ENCODE measurements at regions not wholly inside any gene's neighbourhood (a gene's known extent, or its start where the extent isn't known, plus 50 kb on each side); places are given as distances from the start of the nearest gene placed in this dataset.

- DNase-seq, result no peak
These were observed 839.5 kb upstream of the FANCL start for GRCh38 chr2:59080451-59081181.

GRCh38 chr2:59077981-59078531 lies 836.9 kb upstream of the FANCL start:
- DNase-seq, result no peak

GRCh38 chr2:59077026-59077725 lies 836.1 kb upstream of the FANCL start:
- DNase-seq, result no peak

- DNase-seq, result no peak
These were observed 835.0 kb upstream of the FANCL start for GRCh38 chr2:59076079-59076619.

GRCh38 chr2:59074071-59074470 lies 832.9 kb upstream of the FANCL start:
- DNase-seq, result no peak

GRCh38 chr2:59073286-59073685 lies 832.2 kb upstream of the FANCL start:
- DNase-seq, result no peak

- no peak for DNase-seq
These were observed 827.1 kb upstream of the FANCL start for GRCh38 chr2:59068255-59068654.

- DNase-seq, result no peak
These were observed 825.8 kb upstream of the FANCL start for GRCh38 chr2:59066787-59067399.

- DNase-seq, result no peak
These were observed 806.4 kb upstream of the FANCL start for GRCh38 chr2:59047373-59047995.

- no peak for DNase-seq
These were observed 805.6 kb upstream of the FANCL start for GRCh38 chr2:59046401-59047372.

GRCh38 chr2:59044736-59045135 lies 803.6 kb upstream of the FANCL start:
- no peak for DNase-seq

GRCh38 chr2:59041139-59041538 lies 800.0 kb upstream of the FANCL start:
- DNase-seq, result no peak

GRCh38 chr2:59034837-59035236 lies 793.7 kb upstream of the FANCL start:
- no peak for DNase-seq

- DNase-seq, result no peak
These were observed 793.0 kb upstream of the FANCL start for GRCh38 chr2:59034106-59034505.

GRCh38 chr2:59033661-59034060 lies 792.5 kb upstream of the FANCL start:
- DNase-seq, result no peak

- no peak for DNase-seq
These were observed 791.4 kb upstream of the FANCL start for GRCh38 chr2:59032499-59032898.

GRCh38 chr2:59029058-59029457 lies 787.9 kb upstream of the FANCL start:
- no peak for DNase-seq

- no peak for DNase-seq
These were observed 786.2 kb upstream of the FANCL start for GRCh38 chr2:59027320-59027719.

GRCh38 chr2:59025157-59025757 lies 784.1 kb upstream of the FANCL start:
- peak; percentile 4 for DNase-seq

GRCh38 chr2:59021786-59022185 lies 780.7 kb upstream of the FANCL start:
- DNase-seq, result no peak

- DNase-seq, result no peak
These were observed 778.5 kb upstream of the FANCL start for GRCh38 chr2:59019566-59020159.

All from activated gamma-delta T cell treated with Interleukin-2 at 50 U/mL for 16 hours (primary cell).